NCI-H2029 (cell line): ENCODE measurements at regions not wholly inside any gene's neighbourhood (a gene's known extent, or its start where the extent isn't known, plus 50 kb on each side); places are given as distances from the start of the nearest gene placed in this dataset.

Experiments
- DNase-seq: peaks from one replicate; lab custom pipeline; 2025; lab: John Stamatoyannopoulos, UW

GRCh38 chr2:48107326-48107925 is 201.1 kb upstream of the FBXO11 start:
- DNase-seq, result no peak

- no peak for DNase-seq
These were observed 202.2 kb upstream of the FBXO11 start for GRCh38 chr2:48108455-48108854.

- DNase-seq, result no peak
These were observed 203.3 kb upstream of the FBXO11 start for GRCh38 chr2:48109491-48110204.

- DNase-seq, result no peak
These were observed 204.0 kb upstream of the FOXN2 start for GRCh38 chr2:48110492-48110891.

- DNase-seq, result no peak
These were observed 201.4 kb upstream of the FOXN2 start for GRCh38 chr2:48112911-48113680.

- no peak for DNase-seq
These were observed 200.7 kb upstream of the FOXN2 start for GRCh38 chr2:48113767-48114166.

- DNase-seq, result peak; percentile 35
These were observed 200.2 kb upstream of the FOXN2 start for GRCh38 chr2:48114256-48114655.

- DNase-seq, result no peak
These were observed 198.0 kb upstream of the FOXN2 start for GRCh38 chr2:48116497-48116896.

GRCh38 chr2:48118895-48119294 is 195.6 kb upstream of the FOXN2 start:
- no peak for DNase-seq

- no peak for DNase-seq
These were observed 194.4 kb upstream of the FOXN2 start for GRCh38 chr2:48120112-48120511.

GRCh38 chr2:48120759-48121242 is 193.7 kb upstream of the FOXN2 start:
- DNase-seq, result no peak

- DNase-seq, result no peak
These were observed 192.3 kb upstream of the FOXN2 start for GRCh38 chr2:48122166-48122565.

GRCh38 chr2:48124592-48124991 is 189.9 kb upstream of the FOXN2 start:
- no peak for DNase-seq

- no peak for DNase-seq
These were observed 188.3 kb upstream of the FOXN2 start for GRCh38 chr2:48126162-48126561.

- DNase-seq, result no peak
These were observed 186.8 kb upstream of the FOXN2 start for GRCh38 chr2:48127612-48128191.

GRCh38 chr2:48129293-48129950 is 185.1 kb upstream of the FOXN2 start:
- DNase-seq, result no peak

- no peak for DNase-seq
These were observed 182.8 kb upstream of the FOXN2 start for GRCh38 chr2:48131539-48132270.

- DNase-seq, result no peak
These were observed 182.2 kb upstream of the FOXN2 start for GRCh38 chr2:48132271-48132625.

GRCh38 chr2:48134704-48135103 is 179.8 kb upstream of the FOXN2 start:
- DNase-seq, result no peak

- DNase-seq, result no peak
These were observed 178.7 kb upstream of the FOXN2 start for GRCh38 chr2:48135797-48136196.

- DNase-seq, result no peak
These were observed 176.7 kb upstream of the FOXN2 start for GRCh38 chr2:48137829-48138228.

GRCh38 chr2:48138898-48139297 is 175.6 kb upstream of the FOXN2 start:
- DNase-seq, result no peak
